ENCODE measurements at regions not wholly inside any gene's neighbourhood (a gene's known extent, or its start where the extent isn't known, plus 50 kb on each side); places are given as distances from the start of the nearest gene placed in this dataset.
"Not testable (repeated sequence)": the region's sequence is repeated elsewhere in the genome, so short reads cannot be mapped to it uniquely, and the experiment has no call there.

DNA sequence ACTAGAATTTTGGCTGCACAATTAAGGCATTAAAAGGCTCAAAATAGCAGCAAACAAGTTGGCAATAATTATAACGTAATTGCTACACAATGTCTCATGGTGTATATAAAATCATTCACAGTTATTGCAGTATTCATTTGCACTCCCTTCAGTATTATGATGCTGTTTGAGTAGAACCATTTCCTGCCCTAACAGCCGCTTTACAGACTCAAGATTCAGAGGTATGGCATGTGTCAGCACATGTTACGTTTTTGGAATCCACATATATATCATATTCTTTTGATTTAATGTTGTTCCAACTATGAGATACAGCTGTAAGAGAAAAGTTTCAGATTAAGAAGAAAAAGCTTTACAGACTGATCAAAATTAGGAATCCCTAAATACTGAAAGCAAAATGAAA lies 56.3 kb upstream of the NCKAP5 start:
- DNase-seq, result no peak

DNA sequence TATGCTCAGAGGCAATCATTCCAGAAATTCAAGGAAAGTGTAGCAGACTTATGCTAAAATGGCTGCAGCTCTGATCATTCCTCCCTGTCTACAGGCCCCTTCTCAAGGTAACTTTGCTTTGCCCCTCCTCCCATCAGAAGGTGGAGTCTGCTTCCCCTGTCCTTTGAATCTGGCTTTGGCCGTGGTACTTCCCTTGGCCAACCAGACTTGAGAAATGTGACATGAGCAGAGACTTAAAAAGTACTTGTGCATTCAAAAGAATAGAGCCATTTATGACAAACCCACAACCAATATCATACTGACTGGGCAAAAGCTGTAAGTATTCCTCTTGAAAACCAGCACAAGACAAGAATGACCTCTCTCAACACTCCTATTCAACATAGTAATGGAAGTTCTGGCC lies 59.5 kb upstream of the NCKAP5 start:
- no peak for DNase-seq

DNA sequence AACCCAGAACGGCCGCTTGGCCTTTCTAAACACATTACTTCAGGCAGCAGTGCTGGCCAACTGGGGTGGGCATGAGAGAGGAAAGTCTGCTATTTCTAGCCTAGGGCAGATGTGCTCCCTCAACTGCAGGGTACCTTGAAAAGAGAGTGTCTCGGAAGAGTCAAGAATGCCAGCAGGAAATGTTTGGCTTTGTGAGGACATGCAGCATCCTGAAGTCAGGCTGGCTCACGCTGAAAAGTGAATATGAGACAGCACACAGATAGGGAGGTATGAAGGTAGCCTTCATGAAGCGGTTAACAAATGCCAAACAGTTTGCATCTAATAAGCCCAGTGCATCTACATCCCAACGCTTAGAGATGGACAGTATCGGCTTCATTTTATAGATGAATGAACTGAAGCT lies 65.0 kb upstream of the NCKAP5 start:
- DNase-seq, result no peak

DNA sequence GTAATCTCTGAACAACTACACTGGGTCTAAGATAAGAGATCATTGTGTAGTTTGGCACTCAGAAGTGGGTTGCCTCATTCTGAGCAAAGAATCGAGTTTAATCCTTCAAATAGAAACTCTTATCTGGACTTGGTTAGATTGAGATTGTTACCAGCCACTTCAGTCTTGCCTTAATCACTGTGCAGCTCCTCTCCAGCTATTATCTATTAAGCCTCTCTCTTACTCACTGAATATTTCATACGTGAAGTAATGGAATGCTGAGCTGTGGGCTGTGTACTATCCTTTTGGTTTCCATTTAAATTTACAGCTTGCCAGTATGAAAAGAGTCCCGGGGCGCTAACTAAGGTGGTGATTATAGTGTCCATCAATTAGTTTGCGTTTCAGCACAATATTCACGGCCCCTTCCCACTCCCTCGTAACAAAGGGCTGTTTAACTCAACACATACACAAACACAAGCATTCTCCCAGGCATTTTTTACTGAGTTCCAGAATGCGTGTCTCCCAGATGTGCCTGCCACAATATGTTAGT lies 65.7 kb upstream of the NCKAP5 start:
- DNase-seq, result no peak

DNA sequence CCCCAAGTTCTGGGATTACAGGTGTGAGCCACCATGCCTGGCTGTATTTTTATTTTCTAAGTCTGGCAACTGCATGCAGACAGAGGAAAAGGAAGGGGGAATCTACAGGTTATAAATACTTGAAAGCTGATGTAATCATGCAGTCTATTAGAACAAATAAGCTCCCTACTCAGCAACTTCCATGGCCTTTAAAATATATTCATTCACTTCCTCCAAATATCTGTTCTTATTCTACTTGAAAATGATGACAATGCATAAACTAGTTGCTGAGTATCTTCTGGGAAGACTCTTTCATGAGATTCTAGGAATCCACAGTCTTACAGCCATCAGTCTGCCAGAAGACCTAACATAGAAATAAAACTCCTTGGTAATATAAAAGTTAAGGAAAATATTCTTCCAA lies 66.9 kb upstream of the NCKAP5 start:
- DNase-seq, result no peak

DNA sequence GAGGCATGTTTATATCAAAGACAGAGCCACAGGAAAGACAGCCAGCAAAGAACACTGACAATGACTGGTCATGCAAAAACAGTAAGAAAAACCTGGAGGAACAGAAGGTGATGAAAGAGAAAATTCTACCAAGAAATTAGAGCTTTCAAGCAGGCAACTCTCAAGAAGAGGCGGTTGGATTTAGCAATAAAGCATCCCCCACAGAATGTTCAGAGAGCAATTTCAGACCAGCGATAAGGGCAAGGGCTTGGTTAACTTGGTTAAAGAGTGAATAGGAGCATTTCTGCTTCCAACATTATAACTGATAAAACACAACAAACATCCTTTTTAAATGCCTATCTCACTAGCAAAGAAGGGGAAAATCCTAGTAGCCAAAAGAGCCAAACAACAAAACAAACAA lies 68.0 kb upstream of the NCKAP5 start:
- DNase-seq, result no peak

DNA sequence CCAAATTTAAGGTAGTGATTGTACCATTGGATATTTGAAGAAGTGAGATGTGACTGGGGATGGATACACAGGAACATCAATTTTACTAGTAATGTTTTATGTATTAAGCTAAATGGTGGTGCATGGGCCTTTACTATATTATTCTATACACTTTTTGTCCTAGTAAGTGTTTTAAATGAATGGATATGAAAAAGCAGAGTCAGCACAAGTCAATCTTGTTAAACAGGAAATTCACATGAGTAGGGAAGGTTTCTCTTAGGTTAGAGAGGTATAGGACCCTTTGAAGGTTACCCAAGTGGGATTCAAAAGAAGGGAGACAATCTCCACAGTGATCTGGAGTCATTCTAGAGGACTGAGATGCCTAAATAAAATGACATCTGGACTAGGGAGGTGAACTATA lies 71.8 kb upstream of the NCKAP5 start:
- DNase-seq, result no peak

DNA sequence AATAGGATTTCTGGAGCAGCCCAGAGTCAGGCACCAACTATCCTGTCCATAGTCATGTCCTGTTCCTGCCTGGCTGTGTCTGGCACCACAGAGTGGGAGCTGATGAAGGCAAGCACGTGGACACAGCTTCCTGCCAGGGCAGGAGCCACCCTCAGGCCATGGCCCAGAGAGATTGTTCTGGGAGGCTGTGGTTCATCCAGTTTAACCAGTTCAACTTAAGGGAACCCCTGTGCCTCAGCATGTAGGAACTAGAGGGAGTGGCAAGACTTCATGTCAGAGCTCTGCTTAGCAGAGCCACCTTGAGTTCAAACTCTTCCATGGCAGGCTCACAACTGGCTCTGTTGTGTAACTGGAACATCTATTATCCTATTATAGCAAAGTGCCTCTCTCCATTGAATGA lies 73.2 kb upstream of the NCKAP5 start:
- DNase-seq, result no peak

DNA sequence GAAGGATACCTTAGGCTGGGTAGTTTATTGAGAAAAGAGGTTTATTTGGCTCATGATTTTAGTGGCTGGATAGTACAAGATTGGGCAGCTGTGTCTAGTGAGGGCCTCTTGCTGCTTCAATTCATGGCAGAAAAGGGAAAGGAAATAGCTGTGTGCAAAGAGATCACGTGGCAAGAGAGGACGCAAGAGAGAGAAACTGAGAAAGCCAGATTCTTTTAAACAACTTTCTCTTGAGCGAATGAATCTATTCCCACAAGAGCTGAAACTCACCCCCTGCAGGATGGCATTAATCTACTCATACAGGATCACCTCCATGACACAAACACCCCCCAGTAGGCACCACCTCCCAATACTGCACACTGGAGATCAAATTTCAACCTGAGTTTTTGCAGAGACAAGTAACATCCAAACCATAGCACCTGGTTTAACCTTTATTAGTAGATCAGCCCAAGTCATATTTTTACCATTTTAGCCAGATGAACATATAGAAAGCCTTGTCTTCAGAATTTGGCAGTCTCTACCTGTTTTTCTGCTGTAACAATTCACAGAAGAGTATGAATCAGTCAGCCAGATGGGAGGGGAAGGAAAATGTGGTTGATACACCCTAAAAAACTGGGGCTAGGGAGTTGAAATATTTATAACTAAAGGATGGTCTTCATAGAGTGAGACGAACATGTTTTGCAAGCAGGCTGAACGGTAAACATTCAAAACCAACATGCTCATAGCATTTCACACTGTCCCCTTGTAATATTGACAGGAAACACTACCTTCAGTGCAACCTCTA lies 73.9 kb upstream of the NCKAP5 start:
- no peak for DNase-seq

DNA sequence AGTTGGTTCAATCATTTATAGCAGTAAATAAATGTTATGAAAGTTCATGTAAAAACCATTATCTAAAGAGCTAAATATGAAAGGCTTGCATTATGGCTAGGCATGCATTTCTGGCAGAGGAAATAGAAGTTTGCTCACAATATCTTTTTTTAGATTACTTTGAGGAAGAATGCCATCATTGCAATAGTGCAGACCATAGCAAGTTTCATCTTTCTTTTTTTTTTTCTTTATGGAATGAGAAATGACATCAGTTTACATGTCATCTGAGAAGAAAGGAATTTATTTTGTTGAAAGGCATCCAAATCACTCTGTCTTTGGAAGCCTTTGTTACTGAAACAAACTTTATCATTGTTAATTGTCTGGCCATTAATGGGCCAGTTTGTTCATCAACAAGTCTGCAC lies 74.5 kb upstream of the NCKAP5 start:
- DNase-seq, result no peak

DNA sequence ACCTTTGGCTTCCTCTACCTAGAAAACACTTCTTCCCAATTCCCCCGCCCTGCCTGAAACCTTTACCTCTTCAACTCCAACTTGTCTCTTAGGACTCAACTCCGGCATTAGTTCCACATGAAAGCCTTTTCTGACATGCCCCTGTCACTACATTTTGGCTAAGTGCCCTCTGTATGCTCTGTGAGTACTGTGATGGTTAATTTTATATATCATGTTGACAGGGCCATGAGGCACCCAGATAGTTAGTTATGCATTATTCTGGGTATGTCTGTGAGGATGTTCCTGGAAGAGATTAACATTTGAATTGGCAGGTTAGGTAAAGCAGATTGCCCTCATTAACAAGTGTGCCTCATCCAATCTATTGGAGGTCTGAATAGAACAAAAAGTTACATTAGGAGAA lies 75.6 kb upstream of the NCKAP5 start:
- no peak for DNase-seq

DNA sequence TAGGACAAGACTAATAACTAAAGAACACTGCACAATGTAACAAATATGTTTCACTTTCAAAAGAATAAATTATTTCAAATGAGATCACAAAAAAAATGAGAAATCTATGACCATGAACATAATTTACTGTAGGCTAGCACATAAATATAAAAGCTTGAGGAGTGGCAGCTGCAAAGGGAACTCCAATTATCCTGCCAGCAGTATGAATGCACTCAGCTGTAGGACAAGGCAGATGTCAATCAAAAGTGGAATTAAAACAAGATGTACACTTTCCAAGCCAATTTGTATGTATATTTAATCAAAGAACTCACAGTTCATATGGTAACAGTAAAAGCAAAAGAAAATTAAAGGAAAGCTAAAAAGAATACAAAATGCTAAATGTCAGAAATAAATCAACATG lies 76.6 kb upstream of the NCKAP5 start:
- DNase-seq, result no peak

DNA sequence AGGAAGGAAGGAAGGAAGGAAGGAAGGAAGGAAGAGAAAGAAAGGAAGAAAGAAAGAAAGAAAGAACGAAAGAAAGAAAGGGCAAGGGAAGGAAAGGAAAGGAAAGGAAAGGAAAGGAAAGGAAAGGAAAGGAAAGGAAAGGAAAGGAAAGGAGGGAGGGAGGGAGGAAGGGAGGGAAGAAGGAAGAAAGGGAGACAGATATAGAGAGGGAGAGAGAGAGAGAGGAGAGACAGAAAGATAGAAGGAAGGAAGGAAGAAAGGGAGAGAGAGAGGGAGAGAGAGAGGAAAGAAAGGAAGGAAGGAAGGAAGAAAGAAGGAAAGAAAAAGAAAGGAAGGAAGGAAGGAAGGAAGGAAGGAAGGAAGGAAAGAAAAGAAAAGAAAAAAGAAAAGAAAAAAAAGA lies 79.1 kb upstream of the NCKAP5 start:
- not testable (repeated sequence) for DNase-seq

DNA sequence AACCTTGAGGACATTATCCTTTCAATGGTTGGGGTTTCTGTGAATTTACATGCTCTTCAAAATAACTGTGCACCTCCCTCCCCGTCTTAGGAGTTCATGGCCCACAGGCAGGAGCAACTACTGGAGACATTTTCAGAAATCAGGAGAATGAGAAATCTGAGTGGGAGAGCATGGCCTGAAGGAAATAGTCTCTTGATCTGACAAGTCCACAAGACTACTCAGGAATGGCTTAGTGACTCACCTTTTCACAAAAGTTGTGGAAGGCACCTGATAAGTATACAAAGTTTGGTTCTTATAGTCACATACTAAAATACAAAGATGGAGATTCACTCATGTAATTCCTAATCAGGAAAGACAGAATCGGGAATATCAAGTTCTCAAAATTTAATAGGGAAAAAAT lies 83.6 kb upstream of the NCKAP5 start:
- DNase-seq, result no peak

DNA sequence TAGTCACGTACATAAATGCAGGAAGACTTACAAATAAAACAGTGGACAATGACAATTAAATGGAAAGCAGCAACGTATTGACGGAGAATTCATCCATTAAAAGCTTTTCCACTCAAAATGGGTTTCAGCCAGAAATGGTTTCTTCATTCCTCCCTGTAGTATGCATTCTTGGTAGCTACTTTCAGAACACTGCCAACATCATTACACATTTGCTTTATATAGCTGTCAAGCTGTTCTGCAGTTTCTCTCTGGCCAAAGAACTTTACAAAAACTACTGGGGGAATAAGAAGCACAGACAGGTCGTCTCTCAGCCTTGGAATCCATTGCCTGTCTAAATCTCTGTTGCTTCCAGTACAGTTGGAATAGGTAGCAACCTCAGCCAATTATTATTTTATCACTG lies 84.1 kb upstream of the NCKAP5 start:
- no peak for DNase-seq

DNA sequence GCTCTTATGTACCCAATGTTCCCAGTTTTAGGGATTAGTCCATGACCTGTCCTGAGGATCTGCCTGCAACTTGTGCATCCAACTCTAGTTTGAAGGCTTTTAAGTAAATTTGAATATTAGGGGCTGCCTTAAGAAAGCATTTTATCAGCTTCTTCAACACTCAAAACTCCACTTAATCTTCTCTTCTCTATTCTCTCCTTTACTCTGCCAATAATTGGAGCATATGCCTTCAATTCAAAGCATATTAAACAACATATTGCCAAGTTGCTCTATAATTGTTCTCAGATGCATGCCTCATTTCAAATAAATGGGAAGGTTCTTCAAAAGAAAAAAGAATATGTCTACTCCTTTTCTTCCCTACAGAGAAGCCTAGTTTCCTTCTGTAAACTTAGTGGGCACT lies 84.8 kb upstream of the NCKAP5 start:
- no peak for DNase-seq

DNA sequence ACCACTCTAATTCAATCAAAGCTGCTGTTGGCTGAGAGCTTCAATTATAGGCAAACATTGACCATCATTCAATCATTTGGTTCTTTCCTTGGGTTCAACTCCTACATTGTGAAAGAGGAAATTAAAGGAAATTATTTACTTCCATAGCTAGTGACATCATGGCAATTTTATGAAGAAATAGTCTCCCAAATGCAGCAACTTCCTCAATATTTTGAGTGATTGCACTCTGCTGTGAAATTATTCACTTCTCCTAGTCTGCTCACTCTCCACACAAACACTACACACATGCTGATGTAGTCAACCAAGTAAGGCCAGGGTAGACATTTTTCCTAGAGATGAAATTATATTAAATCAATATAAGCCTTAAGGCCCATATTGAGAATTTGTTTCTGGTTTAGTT lies 86.7 kb upstream of the NCKAP5 start:
- DNase-seq, result no peak

DNA sequence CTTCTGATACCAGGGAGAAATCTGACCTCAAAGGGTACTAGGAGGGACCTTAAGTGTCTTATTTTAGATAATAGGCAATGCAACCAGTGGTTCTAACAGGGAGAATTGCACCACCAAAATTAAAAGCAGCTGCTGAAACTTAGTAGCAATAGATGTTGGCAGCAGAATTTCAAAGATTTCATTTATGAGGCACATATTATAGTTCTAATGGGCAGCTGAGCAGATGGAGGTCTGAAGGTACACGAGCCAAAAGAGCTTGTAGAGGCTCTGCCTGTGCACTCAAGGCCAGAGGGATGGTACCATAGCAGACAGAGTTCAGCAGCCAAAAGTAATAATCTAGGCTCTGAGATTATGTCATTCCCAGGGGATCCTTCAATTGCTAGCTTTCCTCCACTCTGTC lies 87.3 kb upstream of the NCKAP5 start:
- DNase-seq, result no peak

DNA sequence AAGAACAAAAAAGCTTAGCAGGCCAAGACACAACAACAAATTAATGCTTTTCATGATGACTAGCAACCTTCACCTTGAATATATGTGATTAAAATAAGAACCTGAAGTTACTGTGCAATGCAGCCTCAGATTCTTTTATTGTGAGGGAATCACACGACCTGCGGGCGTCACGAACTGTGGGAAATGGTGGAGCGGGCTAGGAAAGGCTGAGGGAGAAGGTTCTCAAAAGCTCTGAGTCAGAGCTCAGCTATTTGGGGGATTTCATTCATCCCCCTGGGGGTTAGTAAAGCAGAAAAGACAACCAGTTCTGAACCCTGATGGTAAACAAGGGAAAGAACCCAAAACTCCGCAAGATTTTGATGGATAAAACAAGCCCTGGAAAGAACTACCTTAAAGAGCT lies 89.3 kb upstream of the NCKAP5 start:
- no peak for DNase-seq

DNA sequence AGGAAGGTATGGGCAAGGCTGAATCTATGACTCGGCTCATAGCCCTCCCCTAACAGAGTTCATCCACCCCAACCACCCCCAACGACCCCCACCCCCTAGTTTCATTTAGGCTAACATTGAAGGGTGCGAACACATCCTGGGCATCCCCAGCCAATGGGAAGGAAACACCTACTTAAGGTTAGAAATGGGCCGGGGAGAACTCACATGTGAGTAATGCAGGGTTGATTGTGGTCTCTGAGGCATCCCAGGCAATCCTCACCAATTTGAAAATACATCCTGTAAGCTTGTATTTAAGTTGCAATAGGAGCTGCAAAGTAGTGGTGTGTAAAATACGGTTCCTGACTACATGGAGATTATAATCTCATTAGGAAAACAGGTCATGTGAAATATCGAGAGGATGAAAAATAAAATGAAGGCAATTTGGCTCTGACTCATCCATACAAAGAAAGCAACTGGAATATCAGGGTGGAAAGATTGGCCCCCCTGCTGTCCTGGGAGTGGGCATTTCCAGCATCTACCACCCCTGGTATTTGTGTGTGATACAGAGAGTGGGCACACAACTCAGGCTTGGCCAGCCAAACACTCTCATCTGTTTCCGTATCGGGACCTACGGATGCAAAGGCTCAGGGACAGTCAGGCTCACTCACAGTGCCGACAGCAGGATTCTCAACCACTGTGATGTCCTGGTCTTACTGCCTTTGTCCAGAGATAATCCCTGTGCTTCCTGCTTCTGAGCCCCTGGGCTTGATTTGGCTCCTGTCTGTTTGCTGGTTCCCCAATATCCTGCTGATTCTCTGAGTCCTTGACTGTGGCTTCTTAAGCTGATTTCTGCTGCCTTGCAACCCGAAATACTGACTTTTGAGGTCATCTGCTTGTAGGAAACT lies 90.0 kb upstream of the NCKAP5 start:
- DNase-seq, result no peak

DNA sequence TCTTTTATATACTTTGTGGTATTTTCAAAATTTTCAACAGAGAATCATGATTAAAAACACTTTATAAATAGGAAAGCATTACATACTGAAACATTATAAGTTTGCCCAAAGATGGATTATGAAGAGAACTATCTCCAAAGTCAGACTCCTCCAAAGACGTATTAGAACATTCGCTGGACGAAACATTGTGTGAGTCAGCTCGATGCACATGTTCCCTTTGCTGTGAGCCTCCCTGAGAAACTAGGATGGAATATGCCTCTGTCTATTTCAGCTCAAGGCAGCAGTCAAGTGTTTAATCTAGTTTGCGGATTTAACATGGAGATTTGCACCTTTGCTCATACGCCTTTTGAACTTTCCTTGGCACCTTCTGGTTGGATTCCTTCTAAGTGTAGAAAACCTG lies 92.2 kb upstream of the NCKAP5 start:
- no peak for DNase-seq

DNA sequence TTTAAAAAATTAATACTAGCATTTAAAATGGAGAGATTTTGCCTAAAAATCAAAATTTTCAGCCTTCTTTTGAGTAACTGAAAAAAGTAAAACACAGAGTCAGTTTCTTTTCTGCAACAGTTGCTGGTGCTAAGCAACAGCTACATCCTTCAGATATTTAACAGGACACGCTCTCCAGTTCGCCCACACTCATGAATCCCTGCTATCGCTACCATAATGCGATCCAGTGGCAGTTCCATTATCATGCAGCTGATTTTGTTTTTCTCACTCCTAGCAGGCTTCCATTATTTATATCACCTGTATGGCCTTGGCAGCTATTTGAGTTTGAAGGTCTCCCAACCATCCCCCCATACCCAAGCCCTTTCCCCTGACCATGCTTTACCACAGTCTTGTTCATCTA lies 93.1 kb upstream of the NCKAP5 start:
- no peak for DNase-seq

DNA sequence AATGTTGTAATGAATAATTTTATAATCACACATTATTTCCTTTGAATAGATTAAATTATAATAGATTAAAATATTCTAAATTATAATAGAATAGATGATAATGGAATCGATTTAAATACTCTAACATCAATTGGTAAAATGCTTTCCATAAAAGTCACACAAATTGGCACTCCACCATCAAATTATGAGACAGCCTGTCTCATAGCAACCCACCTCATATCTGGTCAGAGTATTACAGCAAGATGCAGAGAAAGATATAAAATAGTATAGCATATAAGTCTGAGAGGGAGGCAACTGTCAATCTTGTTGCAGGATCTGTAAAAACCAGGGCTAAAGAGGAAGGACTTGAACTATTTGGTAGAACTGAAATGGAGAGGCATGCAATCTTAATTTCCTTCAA lies 98.4 kb upstream of the NCKAP5 start:
- DNase-seq, result no peak

DNA sequence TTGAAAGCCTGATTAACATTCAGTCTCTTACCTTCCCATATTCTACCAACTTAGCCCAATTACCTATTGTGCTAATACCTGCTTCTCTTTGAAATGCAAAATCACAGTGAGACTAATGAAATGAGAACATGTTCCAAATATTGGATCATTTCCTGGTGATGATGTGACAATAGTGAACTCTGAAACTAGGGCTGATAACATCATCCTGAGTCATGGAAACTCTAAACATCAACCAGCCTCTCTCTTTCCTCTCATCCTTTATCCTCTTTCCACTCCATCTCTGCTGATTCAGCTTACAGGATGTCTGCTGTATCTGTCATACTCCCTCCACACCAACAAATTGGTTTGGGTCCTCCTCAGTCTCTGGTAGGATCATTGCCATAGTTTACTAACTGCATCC lies 98.8 kb upstream of the NCKAP5 start:
- no peak for DNase-seq
